BE2C (cell line): ENCODE measurements at regions not wholly inside any gene's neighbourhood (a gene's known extent, or its start where the extent isn't known, plus 50 kb on each side); places are given as distances from the start of the nearest gene placed in this dataset.

Source experiments
- DNase-seq: peaks from one replicate; pipeline ENCODE4 v3.0.0-alpha.2; 2020
- H3K27me3 ChIP-seq: fragments of 250-450 bp; sonication (Bioruptor Pico); 2 replicates; pipeline ENCODE4 v1.5.1; 2020; ENCODE audit warnings: mild to moderate bottlenecking
- H3K36me3 ChIP-seq: fragments of 250-450 bp; sonication (Bioruptor Pico); 2 replicates; pipeline ENCODE4 v1.5.1; 2020; ENCODE audit warnings: mild to moderate bottlenecking
- H3K4me1 ChIP-seq: fragments of 250-450 bp; sonication (Bioruptor Pico); 2 replicates; pipeline ENCODE4 v1.5.1; 2020
- H3K4me3 ChIP-seq: 2 replicates; pipeline ENCODE4 v1.5.1; 2011; ENCODE audit warnings: low read depth, low read length
- H3K9me3 ChIP-seq: fragments of 250-450 bp; sonication (Bioruptor Pico); 2 replicates; pipeline ENCODE4 v1.5.1; 2020
- TF ChIP-seq, protein P1 (sequence below): IDR thresholded peaks from 2 replicates; pipeline ENCODE4 v1.5.1; 2012; ENCODE audit warnings: mild to moderate bottlenecking, low read depth, low read length

DNA sequence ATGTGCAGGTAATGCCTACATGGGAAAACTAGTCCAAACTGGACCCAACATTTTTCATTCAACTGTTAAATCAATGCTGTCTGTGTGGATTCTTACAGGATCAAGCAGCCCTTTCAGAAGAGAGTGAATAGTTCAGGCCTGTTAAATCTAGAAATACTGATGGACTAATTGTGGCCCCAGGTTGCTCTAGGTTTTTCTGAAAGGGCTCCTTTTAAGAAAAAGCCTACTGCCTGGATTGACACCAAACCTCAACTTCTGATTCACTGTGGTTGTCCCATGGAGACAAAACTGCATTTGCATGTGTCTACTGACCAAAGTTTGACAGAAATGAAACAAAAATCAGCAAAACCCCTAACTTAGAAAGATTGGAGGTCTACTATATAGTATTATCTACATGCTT is 437.0 kb downstream of the KLF12 start:
- TF ChIP-seq, protein P1, sequence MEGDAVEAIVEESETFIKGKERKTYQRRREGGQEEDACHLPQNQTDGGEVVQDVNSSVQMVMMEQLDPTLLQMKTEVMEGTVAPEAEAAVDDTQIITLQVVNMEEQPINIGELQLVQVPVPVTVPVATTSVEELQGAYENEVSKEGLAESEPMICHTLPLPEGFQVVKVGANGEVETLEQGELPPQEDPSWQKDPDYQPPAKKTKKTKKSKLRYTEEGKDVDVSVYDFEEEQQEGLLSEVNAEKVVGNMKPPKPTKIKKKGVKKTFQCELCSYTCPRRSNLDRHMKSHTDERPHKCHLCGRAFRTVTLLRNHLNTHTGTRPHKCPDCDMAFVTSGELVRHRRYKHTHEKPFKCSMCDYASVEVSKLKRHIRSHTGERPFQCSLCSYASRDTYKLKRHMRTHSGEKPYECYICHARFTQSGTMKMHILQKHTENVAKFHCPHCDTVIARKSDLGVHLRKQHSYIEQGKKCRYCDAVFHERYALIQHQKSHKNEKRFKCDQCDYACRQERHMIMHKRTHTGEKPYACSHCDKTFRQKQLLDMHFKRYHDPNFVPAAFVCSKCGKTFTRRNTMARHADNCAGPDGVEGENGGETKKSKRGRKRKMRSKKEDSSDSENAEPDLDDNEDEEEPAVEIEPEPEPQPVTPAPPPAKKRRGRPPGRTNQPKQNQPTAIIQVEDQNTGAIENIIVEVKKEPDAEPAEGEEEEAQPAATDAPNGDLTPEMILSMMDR: no peak
- DNase-seq: no peak

DNA sequence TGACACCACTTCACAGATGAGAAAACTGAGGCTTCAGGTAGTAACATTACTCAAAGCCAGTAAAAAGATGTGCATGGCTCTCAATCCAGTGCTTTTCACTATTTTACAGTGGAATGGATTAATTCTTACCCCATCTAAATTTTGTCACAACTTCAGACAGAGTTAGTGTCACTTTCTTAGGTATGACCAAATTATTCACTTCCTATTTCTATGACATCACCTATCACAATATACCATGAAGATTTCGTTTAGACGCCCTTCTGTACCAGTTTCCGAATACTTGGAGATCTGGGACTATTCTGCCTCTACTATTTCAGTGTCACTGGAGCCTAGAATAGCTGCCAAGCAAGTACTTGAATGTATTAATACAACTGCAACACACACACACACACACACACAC is 437.5 kb downstream of the KLF12 start:
- DNase-seq: no peak
- Histone ChIP-seq H3K9me3 (no peaks in the 10 kb centered on the region), H3K4me1 (no peaks in the 10 kb centered on the region), H3K36me3 (no peaks in the 10 kb centered on the region), H3K27me3 (no peaks in the 10 kb centered on the region), H3K4me3 (no peak overlapping the region)
- TF ChIP-seq, protein P1: no peak

More for the DNA sequence above, 437.0 kb downstream of the KLF12 start:
- no peaks in the 10 kb centered on the region for H3K36me3 ChIP-seq
- H3K4me1 ChIP-seq: no peaks in the 10 kb centered on the region
- no peaks in the 10 kb centered on the region for H3K9me3 ChIP-seq
- H3K27me3 ChIP-seq: no peaks in the 10 kb centered on the region
- H3K4me3 ChIP-seq: no peak overlapping the region

DNA sequence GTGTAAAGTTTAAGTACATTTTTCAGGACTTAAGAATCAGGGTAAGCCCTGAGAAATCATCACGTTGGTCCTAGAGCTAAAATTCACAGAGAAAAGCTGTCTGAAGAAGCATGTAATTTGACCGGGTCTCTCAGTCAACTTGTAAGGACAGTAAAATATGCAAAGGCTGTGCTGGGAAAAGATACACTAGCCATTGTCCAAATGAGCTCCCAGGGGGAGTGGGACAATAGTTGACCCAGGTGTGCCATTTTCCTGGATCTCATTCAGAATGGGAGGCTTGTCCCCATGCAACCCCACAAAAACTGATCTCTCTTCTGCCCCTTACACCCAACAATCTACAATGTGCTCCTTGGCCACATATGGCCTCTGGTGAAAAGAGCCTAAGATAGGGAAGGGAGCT is 437.9 kb downstream of the KLF12 start:
- Histone ChIP-seq H3K27me3 (no peaks in the 10 kb centered on the region), H3K4me3 (no peak overlapping the region), H3K9me3 (no peaks in the 10 kb centered on the region), H3K36me3 (no peaks in the 10 kb centered on the region), H3K4me1 (no peaks in the 10 kb centered on the region)
- no peak for DNase-seq
- TF ChIP-seq, protein P1: no peak

DNA sequence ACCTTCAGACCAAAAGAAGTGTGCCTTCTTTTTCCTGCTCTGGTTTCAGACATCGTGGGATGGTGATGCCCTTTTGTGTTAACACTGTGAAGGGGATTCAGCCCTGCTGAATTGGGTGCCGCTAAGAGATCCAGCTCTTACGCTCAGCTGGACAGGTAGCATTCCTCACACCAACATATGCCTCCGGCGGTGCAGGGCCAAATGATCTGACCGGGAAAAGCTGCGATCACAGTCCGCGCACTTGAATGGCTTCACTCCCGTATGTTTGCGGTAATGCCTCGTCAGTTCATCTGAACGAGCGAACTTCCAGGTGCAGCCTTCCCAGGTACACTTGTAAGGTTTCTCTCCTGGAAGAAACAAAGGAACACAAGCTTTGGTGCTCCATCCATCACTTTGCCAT is 438.9 kb downstream of the KLF12 start:
- TF ChIP-seq, protein P1: no peak
- H3K27me3 ChIP-seq: no peaks in the 10 kb centered on the region
- H3K9me3 ChIP-seq: no peaks in the 10 kb centered on the region
- no peak overlapping the region for H3K4me3 ChIP-seq
- no peaks in the 10 kb centered on the region for H3K4me1 ChIP-seq
- H3K36me3 ChIP-seq: no peaks in the 10 kb centered on the region
- DNase-seq: no peak

DNA sequence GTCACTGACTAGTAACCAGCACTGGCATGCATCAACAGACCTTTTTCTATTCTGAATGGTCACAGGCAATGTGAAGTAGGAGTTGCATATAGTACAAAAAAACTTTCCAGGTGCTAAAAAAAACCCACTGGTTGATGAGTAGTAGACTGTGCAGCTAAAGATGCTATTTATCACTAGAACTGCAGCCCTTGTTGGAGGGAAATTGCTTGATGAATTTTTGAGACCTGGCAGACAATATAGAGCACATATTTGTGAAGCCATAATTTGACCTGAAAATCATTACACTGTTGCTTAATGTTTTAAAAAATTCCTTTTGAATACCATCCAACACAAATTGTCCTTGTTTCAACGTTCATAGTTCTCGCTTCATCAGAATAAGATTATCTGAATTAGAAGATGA is 441.0 kb downstream of the KLF12 start:
- DNase-seq: no peak

DNA sequence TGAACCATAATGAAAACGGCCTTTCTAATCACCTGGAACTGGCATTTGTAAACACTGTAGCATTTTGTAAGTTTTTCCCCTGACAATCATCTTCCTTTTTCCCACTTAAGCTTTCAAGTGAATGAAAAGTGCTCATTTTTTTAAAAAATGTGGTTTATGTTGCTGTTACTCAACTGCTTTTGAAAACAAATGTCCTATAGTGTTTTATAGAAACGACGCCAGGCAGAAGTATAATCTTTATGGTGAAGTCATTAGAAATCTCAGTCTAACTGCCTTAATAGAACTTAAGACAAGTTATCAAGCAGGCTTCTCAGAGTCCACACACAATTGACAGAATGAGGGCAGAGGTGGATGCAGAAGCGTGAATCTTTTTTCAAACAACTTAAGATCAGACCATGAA is 442.3 kb downstream of the KLF12 start:
- Histone ChIP-seq H3K27me3 (no peaks in the 10 kb centered on the region), H3K36me3 (no peaks in the 10 kb centered on the region), H3K9me3 (no peaks in the 10 kb centered on the region), H3K4me3 (no peak overlapping the region), H3K4me1 (no peaks in the 10 kb centered on the region)
- no peak for DNase-seq
- TF ChIP-seq, protein P1: no peak

More for the DNA sequence above, 441.0 kb downstream of the KLF12 start:
- Histone ChIP-seq H3K4me3 (no peak overlapping the region), H3K27me3 (no peaks in the 10 kb centered on the region), H3K9me3 (no peaks in the 10 kb centered on the region), H3K36me3 (no peaks in the 10 kb centered on the region), H3K4me1 (no peaks in the 10 kb centered on the region)
- TF ChIP-seq, protein P1: no peak
